Neural progenitor cell (in vitro differentiated cells): ENCODE measurements at regions not wholly inside any gene's neighbourhood (a gene's known extent, or its start where the extent isn't known, plus 50 kb on each side); places are given as distances from the start of the nearest gene placed in this dataset.

ENCODE experiments used
- DNase-seq: peaks from one replicate; pipeline ENCODE4 v3.0.0-alpha.2; 2016; ENCODE audit warnings: low spot score
- H2AFZ ChIP-seq: fragments of 200-600 bp; sonication (generic); replicated peaks from 2 replicates; pipeline ENCODE4 v1.6.1; 2016; ENCODE audit warnings: antibody characterized with exemption
- H3F3A ChIP-seq: fragments of 200-600 bp; sonication (generic); 2 replicates; pipeline ENCODE4 v1.6.1; 2016; ENCODE audit warnings: antibody characterized with exemption, low read depth
- H3K27ac ChIP-seq: fragments of 200-600 bp; sonication (generic); 2 replicates; pipeline ENCODE4 v1.5.1; 2016; ENCODE audit warnings: mild to moderate bottlenecking
- H3K27me3 ChIP-seq: fragments of 200-600 bp; sonication (generic); 2 replicates; pipeline ENCODE4 v1.6.1; 2016; ENCODE audit warnings: mild to moderate bottlenecking, moderate library complexity
- H3K36me3 ChIP-seq: fragments of 200-600 bp; sonication (generic); 2 replicates; pipeline ENCODE4 v1.5.1; 2016
- H3K4me1 ChIP-seq: fragments of 200-600 bp; sonication (generic); 2 replicates; pipeline ENCODE4 v1.6.1; 2016; ENCODE audit warnings: mixed run types
- H3K4me2 ChIP-seq: fragments of 200-600 bp; sonication (generic); 2 replicates; pipeline ENCODE4 v1.6.1; 2016
- H3K4me3 ChIP-seq: fragments of 200-600 bp; sonication (generic); 2 replicates; pipeline ENCODE4 v1.5.1; 2016
- H3K79me2 ChIP-seq: fragments of 200-600 bp; sonication (generic); 2 replicates; pipeline ENCODE4 v1.6.1; 2016; ENCODE audit warnings: low read depth
- H3K9ac ChIP-seq: fragments of 200-600 bp; sonication (generic); 2 replicates; pipeline ENCODE4 v1.6.1; 2016
- H3K9me3 ChIP-seq: fragments of 200-600 bp; sonication (generic); 2 replicates; pipeline ENCODE4 v1.5.1; 2016; ENCODE audit warnings: low read depth
- H4K20me1 ChIP-seq: fragments of 200-600 bp; sonication (generic); 2 replicates; pipeline ENCODE4 v1.6.1; 2016; ENCODE audit warnings: low read depth
- H3K27ac Mint-ChIP-seq: 3 replicates; pipeline ENCODE4 v1.8.0; 2021; ENCODE audit warnings: mixed read lengths
- H3K27me3 Mint-ChIP-seq: 2 replicates; pipeline ENCODE4 v1.8.0; 2022; ENCODE audit warnings: low read depth, mild to moderate bottlenecking, inconsistent platforms, moderate library complexity, mixed read lengths; ENCODE audit not compliant: insufficient read depth
- H3K36me3 Mint-ChIP-seq: 3 replicates; pipeline ENCODE4 v1.8.0; 2021; ENCODE audit warnings: mixed read lengths
- H3K4me1 Mint-ChIP-seq: 3 replicates; pipeline ENCODE4 v1.8.0; 2021; ENCODE audit warnings: mixed read lengths
- H3K4me3 Mint-ChIP-seq: 3 replicates; pipeline ENCODE4 v1.8.0; 2021; ENCODE audit warnings: mild to moderate bottlenecking, moderate library complexity, mixed read lengths
- H3K9me3 Mint-ChIP-seq: 3 replicates; pipeline ENCODE4 v1.8.0; 2020; ENCODE audit warnings: mixed read lengths
- CTCF ChIP-seq: fragments of 200-600 bp; sonication (generic); IDR thresholded peaks from 2 replicates; pipeline ENCODE4 v1.5.1; 2017; ENCODE audit warnings: antibody characterized with exemption, mild to moderate bottlenecking
- EZH2 ChIP-seq: fragments of 200-600 bp; sonication (generic); IDR thresholded peaks from 2 replicates; pipeline ENCODE4 v1.6.1; 2017; ENCODE audit warnings: antibody characterized with exemption, mild to moderate bottlenecking, moderate library complexity
- EZH2phosphoT487 ChIP-seq: fragments of 200-600 bp; sonication (generic); IDR thresholded peaks from 2 replicates; pipeline ENCODE4 v1.6.1; 2017; ENCODE audit warnings: antibody characterized with exemption

DNA sequence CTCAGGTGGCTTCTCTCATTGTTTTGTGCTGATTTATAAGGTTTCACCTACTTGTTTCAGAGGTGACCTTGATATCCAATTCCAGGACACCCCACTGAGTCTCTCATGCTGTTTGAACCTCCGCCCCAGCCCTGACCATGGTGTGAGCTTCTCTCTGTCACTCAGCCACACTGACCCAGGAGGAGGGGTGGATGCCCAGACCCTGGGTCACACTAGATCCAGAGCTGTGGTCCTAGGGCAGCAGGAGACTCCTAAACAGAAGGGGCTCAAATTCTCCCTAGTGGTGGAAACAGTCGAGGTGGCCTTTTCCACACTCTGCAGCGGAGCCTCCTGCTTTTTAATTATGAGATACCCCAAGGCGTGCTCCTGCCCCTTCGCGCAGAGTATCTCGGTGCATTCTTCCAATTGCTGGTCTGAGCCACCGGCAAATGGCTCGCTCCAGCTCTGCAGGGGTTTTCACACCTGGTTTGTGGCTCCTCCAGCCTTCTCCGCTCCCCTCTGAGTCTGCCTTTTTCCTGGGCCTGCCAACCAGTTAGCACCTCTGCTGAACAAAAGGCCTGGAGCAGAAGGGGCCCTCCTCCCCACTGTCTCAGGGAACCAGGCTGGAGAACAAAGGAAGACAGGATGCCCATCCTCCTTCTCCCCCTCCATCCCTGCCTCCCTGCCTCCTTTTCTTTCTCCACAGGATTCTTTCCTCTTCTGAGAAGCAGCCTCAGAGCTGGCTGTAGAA, 147.3 kb upstream of the SPRED2 start:
- peak overlapping the region; percentile 69 for H3K27ac Mint-ChIP-seq
- TF ChIP-seq EZH2phosphoT487: no peak
- TF ChIP-seq EZH2: no peak
- no peak for TF ChIP-seq CTCF
- Histone ChIP-seq H3K4me3 (no peak overlapping the region), H4K20me1 (no peaks in the 10 kb centered on the region), H3K9ac (no peak overlapping the region), H3F3A (peaks cover 9% of the 10 kb centered on the region), H3K79me2 (no peaks in the 10 kb centered on the region), H3K4me2 (peak overlapping the region; percentile 37), H3K27ac (no peak overlapping the region), H3K27me3 (no peaks in the 10 kb centered on the region), H3K9me3 (no peaks in the 10 kb centered on the region), H2AFZ (peak overlapping the region; percentile 39), H3K36me3 (no peaks in the 10 kb centered on the region), H3K4me1 (peaks cover 11% of the 10 kb centered on the region)
- H3K4me3 Mint-ChIP-seq: no peak overlapping the region
- H3K36me3 Mint-ChIP-seq: no peaks in the 10 kb centered on the region
- peak; percentile 36 for DNase-seq
- H3K27me3 Mint-ChIP-seq: peaks cover 3% of the 10 kb centered on the region
- peaks cover 6% of the 10 kb centered on the region for H3K9me3 Mint-ChIP-seq
- peaks cover 21% of the 10 kb centered on the region for H3K4me1 Mint-ChIP-seq

- H3K9ac ChIP-seq: no peak overlapping the region
- no peaks in the 10 kb centered on the region for H3K36me3 Mint-ChIP-seq
These were observed 145.3 kb upstream of the SPRED2 start for GRCh38 chr2:65577654-65578053.

GRCh38 chr2:65576861-65577601, 144.6 kb upstream of the SPRED2 start:
- no peaks in the 10 kb centered on the region for H3K9me3 ChIP-seq
- H3K27me3 ChIP-seq: no peaks in the 10 kb centered on the region
- H3K27me3 Mint-ChIP-seq: peaks cover 7% of the 10 kb centered on the region
- H3K9ac ChIP-seq: no peak overlapping the region
- no peak for TF ChIP-seq EZH2phosphoT487
- TF ChIP-seq EZH2: no peak
- no peak overlapping the region for H3K4me3 ChIP-seq
- H3K36me3 Mint-ChIP-seq: no peaks in the 10 kb centered on the region
- H3K36me3 ChIP-seq: no peaks in the 10 kb centered on the region
- H3F3A ChIP-seq: peaks cover 9% of the 10 kb centered on the region
- H3K4me1 ChIP-seq: peaks cover 11% of the 10 kb centered on the region
- H3K4me1 Mint-ChIP-seq: peaks cover 24% of the 10 kb centered on the region
- no peak overlapping the region for H3K4me2 ChIP-seq
- no peak for DNase-seq
- no peaks in the 10 kb centered on the region for H3K79me2 ChIP-seq
- no peaks in the 10 kb centered on the region for H4K20me1 ChIP-seq
- peaks cover 2% of the 10 kb centered on the region for H3K9me3 Mint-ChIP-seq
- H3K27ac ChIP-seq: no peak overlapping the region
- H3K27ac Mint-ChIP-seq: peak overlapping the region; percentile 59
- no peak overlapping the region for H2AFZ ChIP-seq
- no peak overlapping the region for H3K4me3 Mint-ChIP-seq

More at GRCh38 chr2:65577654-65578053, 145.3 kb upstream of the SPRED2 start:
- Mint-ChIP-seq H3K27ac (no peak overlapping the region), H3K9me3 (peaks cover 6% of the 10 kb centered on the region), H3K4me3 (no peak overlapping the region), H3K27me3 (peaks cover 7% of the 10 kb centered on the region), H3K4me1 (peaks cover 24% of the 10 kb centered on the region)
- H3K27me3 ChIP-seq: no peaks in the 10 kb centered on the region
- no peaks in the 10 kb centered on the region for H4K20me1 ChIP-seq
- no peaks in the 10 kb centered on the region for H3K9me3 ChIP-seq
- DNase-seq: no peak
- no peaks in the 10 kb centered on the region for H3K36me3 ChIP-seq
- H3K4me2 ChIP-seq: no peak overlapping the region
- TF ChIP-seq EZH2: no peak
- no peak for TF ChIP-seq CTCF
- no peak for TF ChIP-seq EZH2phosphoT487
- no peak overlapping the region for H3K4me3 ChIP-seq
- peaks cover 11% of the 10 kb centered on the region for H3K4me1 ChIP-seq
- H3K27ac ChIP-seq: no peak overlapping the region
- H2AFZ ChIP-seq: no peak overlapping the region
- H3F3A ChIP-seq: peaks cover 9% of the 10 kb centered on the region
- no peaks in the 10 kb centered on the region for H3K79me2 ChIP-seq

DNA sequence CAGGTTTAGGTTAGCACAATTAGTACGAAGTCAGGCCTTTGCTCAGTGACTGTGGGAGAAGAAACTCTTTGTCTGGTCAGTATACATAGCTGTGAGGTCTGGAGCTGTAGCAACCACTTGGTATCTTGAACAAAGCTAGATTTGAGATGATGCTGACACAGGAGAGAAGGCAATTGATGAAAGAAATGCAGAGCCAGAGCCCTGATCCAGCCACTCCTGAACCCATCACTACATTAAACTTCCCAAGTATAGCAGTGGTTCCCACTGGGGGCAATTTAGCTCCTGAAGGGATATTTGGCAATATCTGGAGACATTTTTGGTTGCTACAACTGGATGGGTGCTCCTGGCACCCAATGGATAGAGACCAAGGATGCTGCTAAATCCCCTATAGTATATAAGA, 143.9 kb upstream of the SPRED2 start:
- no peaks in the 10 kb centered on the region for H3K27me3 ChIP-seq
- H4K20me1 ChIP-seq: no peaks in the 10 kb centered on the region
- H3K9ac ChIP-seq: no peak overlapping the region
- TF ChIP-seq CTCF: no peak
- TF ChIP-seq EZH2: no peak
- no peak for TF ChIP-seq EZH2phosphoT487
- DNase-seq: no peak
- H3F3A ChIP-seq: peaks cover 9% of the 10 kb centered on the region
- H3K79me2 ChIP-seq: no peaks in the 10 kb centered on the region
- H3K4me1 ChIP-seq: peaks cover 11% of the 10 kb centered on the region
- no peak overlapping the region for H2AFZ ChIP-seq
- Mint-ChIP-seq H3K4me3 (no peak overlapping the region), H3K27me3 (peaks cover 7% of the 10 kb centered on the region), H3K36me3 (no peaks in the 10 kb centered on the region), H3K27ac (no peak overlapping the region), H3K4me1 (peaks cover 24% of the 10 kb centered on the region), H3K9me3 (peaks cover 2% of the 10 kb centered on the region)
- no peaks in the 10 kb centered on the region for H3K9me3 ChIP-seq
- no peak overlapping the region for H3K4me2 ChIP-seq
- H3K4me3 ChIP-seq: no peak overlapping the region
- no peaks in the 10 kb centered on the region for H3K36me3 ChIP-seq
- no peak overlapping the region for H3K27ac ChIP-seq
